RPMI8226 (cell line): ENCODE measurements at regions not wholly inside any gene's neighbourhood (a gene's known extent, or its start where the extent isn't known, plus 50 kb on each side); places are given as distances from the start of the nearest gene placed in this dataset.

Experiments
- DNase-seq: peaks from one replicate; pipeline ENCODE4 v3.0.0-alpha.2; 2015

DNA sequence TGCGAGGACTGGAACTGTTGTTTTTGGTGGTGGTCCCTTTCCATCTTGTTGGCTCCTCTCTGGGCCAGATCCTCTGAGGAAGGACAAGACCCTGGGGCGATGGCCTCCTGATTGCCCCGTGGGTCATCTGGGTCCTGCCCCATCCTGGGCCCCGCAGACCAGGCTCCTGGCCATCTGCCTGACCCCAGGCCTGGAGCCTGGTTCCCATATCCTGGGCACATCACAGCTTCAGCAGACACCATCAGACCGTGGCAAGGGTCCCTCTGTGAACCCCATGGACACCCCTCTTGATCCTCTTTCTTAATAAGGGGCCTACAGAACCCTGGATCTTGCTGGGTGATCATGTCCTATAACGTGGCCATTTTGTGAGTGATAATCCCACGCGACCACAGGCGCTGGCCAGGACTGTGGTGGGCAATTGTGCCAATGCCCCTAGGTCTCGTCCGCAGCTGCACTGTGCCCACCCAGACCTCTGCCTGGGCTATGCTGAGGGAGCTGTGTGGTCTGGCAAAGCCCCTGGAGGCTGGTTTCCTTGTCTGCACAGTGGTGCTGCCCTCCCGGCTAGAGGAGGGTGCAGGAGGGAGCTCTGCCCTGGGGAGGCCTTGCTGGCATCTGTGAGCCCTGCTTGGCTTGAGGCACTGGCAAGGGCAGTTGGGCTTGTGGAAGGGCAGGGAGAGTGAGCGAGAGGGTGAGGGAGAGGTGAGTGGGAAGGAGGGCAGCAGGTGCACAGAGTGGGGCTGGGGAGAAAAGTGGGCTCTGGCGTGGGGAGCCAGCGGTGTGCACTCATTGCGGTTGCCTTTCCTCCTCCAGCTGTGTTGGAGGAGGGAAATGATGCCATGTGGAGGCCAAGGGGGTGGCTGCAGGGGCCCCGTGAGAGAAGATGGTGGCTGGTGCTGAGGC is 53.1 kb upstream of the PRR23E start:
- DNase-seq, result no peak

DNA sequence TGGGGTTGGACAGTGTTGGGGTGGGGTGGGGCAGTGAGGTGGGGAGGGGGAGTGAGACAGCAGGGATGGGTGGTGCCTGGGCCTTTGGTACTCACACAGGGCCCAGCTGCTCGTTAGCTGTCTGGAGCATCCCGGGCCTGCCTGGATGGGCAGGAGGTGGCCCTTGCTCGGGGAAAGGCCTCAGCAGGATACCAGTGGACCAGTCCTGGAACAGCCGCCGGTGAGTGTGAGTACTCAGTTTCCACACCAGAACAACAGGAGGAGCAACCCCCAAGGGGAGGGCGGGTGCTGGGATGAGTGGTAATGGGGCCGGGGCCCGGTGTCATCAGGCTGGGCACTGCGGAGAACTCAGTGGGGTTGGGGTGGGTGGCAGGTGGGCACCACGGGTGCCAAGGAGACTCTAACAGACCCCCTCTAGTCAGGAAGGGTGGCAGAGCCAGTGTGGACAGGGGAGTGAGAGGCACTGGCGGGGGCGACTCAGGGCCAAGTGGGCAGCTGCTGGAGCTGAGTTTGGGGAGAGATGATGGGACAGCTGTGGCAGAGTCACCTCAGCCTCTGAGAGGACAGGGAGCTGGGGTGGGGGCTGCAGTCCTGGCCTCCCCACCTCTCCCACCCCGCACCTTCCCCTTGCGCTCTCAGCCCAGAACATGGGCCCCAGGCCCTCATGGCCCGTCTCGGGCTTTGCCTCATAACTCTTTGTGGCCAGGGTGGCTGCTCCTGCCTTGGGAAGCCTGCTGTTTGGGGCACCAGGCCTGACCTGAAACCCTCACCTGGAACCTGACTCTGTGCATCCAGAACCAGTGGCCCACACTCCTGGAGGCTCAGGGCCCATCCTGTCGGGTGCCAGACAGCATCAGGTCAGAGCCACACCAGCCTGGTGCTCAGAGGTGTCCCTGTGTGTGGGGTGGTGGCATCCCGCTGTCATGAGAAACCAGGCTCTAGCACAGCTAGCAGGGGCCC is 52.1 kb upstream of the PRR23E start:
- no peak for DNase-seq

DNA sequence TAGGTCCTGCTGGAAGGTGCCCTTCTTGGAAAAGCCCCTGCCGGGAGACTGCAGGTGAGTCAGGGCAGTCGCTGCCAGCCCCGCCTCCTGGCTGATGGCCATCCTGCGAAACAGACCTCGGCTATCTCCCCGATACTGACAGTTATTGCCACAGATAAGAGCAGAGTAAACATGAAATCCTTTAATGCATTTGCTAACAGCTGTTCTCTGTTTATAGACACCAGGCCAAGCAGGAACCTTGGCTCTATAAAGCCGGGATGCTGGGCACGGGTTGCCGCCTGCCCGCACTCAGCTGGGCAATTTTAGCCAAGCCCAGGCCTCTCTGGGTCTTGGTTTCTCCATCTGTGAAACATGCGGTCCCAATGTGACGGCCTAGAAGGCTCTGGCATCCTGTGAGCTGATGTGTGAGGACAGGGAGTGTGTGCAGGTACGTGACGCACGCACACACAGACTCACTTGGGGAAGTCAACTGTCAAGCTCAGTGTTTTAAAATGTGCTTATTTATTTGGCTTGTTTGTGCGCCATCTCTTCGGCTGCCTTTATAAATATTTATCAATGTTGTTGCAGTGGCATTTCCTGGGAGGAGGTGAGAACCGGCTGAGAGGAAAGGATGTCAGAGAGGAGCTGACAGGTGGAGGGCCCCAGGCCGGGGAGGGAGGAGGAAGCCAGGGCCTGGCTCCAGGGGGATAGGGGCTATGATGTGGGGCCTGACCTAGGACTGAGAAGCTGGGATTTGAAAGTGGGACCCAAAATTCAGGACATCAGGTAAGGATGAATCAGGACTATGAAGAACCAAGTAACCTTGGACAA is 50.8 kb upstream of the PRR23E start:
- no peak for DNase-seq
